ENCODE measurements at regions not wholly inside any gene's neighbourhood (a gene's known extent, or its start where the extent isn't known, plus 50 kb on each side); places are given as distances from the start of the nearest gene placed in this dataset.
"Not testable (repeated sequence)": the region's sequence is repeated elsewhere in the genome, so short reads cannot be mapped to it uniquely, and the experiment has no call there.

- not testable (repeated sequence) for DNase-seq
These were observed 51.0 kb upstream of the CDYL start for GRCh38 chr6:4725136-4725760.

GRCh38 chr6:4724727-4725126 is 51.5 kb upstream of the CDYL start:
- not testable (repeated sequence) for DNase-seq

- DNase-seq: no peak
These were observed 52.8 kb upstream of the CDYL start for GRCh38 chr6:4723383-4723782.

GRCh38 chr6:4721368-4721767 is 54.8 kb upstream of the CDYL start:
- DNase-seq: not testable (repeated sequence)

GRCh38 chr6:4719491-4719890 is 56.7 kb upstream of the CDYL start:
- DNase-seq: no peak

GRCh38 chr6:4717856-4718255 is 58.3 kb upstream of the CDYL start:
- no peak for DNase-seq

GRCh38 chr6:4717124-4717523 is 59.1 kb upstream of the CDYL start:
- no peak for DNase-seq

GRCh38 chr6:4714961-4715501 is 61.2 kb upstream of the CDYL start:
- DNase-seq: no peak

GRCh38 chr6:4712291-4712690 is 63.9 kb upstream of the CDYL start:
- no peak for DNase-seq

GRCh38 chr6:4707011-4707410 is 69.2 kb upstream of the CDYL start:
- DNase-seq: no peak

GRCh38 chr6:4705809-4706208 is 70.4 kb upstream of the CDYL start:
- DNase-seq: no peak

GRCh38 chr6:4703382-4703781 is 72.8 kb upstream of the CDYL start:
- DNase-seq: no peak

GRCh38 chr6:4698901-4699659 is 77.1 kb upstream of the CDYL start:
- no peak for DNase-seq

- no peak for DNase-seq
These were observed 82.8 kb upstream of the CDYL start for GRCh38 chr6:4693173-4693970.

GRCh38 chr6:4692664-4693063 is 83.5 kb upstream of the CDYL start:
- no peak for DNase-seq

- peak; percentile 1 for DNase-seq
These were observed 87.9 kb upstream of the CDYL start for GRCh38 chr6:4687989-4688947.

GRCh38 chr6:4687656-4687988 is 88.6 kb upstream of the CDYL start:
- no peak for DNase-seq

GRCh38 chr6:4682431-4683097 is 93.6 kb upstream of the CDYL start:
- no peak for DNase-seq

- no peak for DNase-seq
These were observed 97.5 kb upstream of the CDYL start for GRCh38 chr6:4678506-4679300.

- DNase-seq: no peak
These were observed 98.5 kb upstream of the CDYL start for GRCh38 chr6:4677751-4678065.

Measured in CD4-positive, alpha-beta T cell treated with Interleukin-12 subunit alpha and Interleukin-12 subunit beta, for 1 hour (primary cell).